Activated naive CD4-positive, alpha-beta T cell (primary cell): ENCODE measurements at regions not wholly inside any gene's neighbourhood (a gene's known extent, or its start where the extent isn't known, plus 50 kb on each side); places are given as distances from the start of the nearest gene placed in this dataset.

Experiments
- DNase-seq, 4 experiments: peaks; one replicate each; lab custom pipeline; 2025; lab: John Stamatoyannopoulos, UW

GRCh38 chr4:1476140-1476513 lies 69.9 kb upstream of the NKX1-1 start:
- no peak for DNase-seq

- no peak for DNase-seq
Observed at GRCh38 chr4:1475277-1476139, 69.3 kb upstream of the NKX1-1 start.

- no peak for DNase-seq
Observed at GRCh38 chr4:1474126-1475090, 68.2 kb upstream of the NKX1-1 start.

GRCh38 chr4:1473718-1474117 lies 67.5 kb upstream of the NKX1-1 start:
- no peak for DNase-seq

GRCh38 chr4:1472911-1473518 lies 66.8 kb upstream of the NKX1-1 start:
- DNase-seq: no peak

GRCh38 chr4:1472148-1472797 lies 66.0 kb upstream of the NKX1-1 start:
- no peak for DNase-seq

- DNase-seq: no peak
Observed at GRCh38 chr4:1471443-1472147, 65.4 kb upstream of the NKX1-1 start.

- DNase-seq: no peak
Observed at GRCh38 chr4:1470816-1471442, 64.7 kb upstream of the NKX1-1 start.

GRCh38 chr4:1470393-1470670 lies 64.1 kb upstream of the NKX1-1 start:
- no peak for DNase-seq

- DNase-seq: no peak
Observed at GRCh38 chr4:1469607-1470392, 63.6 kb upstream of the NKX1-1 start.

GRCh38 chr4:1469043-1469442 lies 62.8 kb upstream of the NKX1-1 start:
- DNase-seq: no peak

- no peak for DNase-seq
Observed at GRCh38 chr4:1467581-1468458, 61.6 kb upstream of the NKX1-1 start.

- no peak for DNase-seq
Observed at GRCh38 chr4:1466863-1467165, 60.6 kb upstream of the NKX1-1 start.

- DNase-seq: no peak
Observed at GRCh38 chr4:1466034-1466862, 60.0 kb upstream of the NKX1-1 start.

- DNase-seq: no peak
Observed at GRCh38 chr4:1465173-1466033, 59.2 kb upstream of the NKX1-1 start.

- no peak for DNase-seq
Observed at GRCh38 chr4:1464581-1465171, 58.4 kb upstream of the NKX1-1 start.

GRCh38 chr4:1463927-1464540 lies 57.8 kb upstream of the NKX1-1 start:
- DNase-seq: no peak
